Upper lobe of left lung (tissue), 6 donors: ENCODE measurements at regions not wholly inside any gene's neighbourhood (a gene's known extent, or its start where the extent isn't known, plus 50 kb on each side); places are given as distances from the start of the nearest gene placed in this dataset.

Experiments
- ATAC-seq, 2 donors: fragments of 200-7000 bp; cut with Tn5 transposase; one replicate each; pipeline ENCODE4 v1.9.1; 2022; ENCODE audit warnings: mild to moderate bottlenecking in 2 of 2, moderate library complexity in 2 of 2; ENCODE audit not compliant: low FRiP score in 2 of 2
- DNase-seq, 2 donors: peaks; one replicate each; pipeline ENCODE4 v3.0.0-alpha.2; 2019 to 2020
- H3K27ac ChIP-seq, 4 donors: fragments of 200-600 bp; sonication (generic); one replicate each; pipeline ENCODE4 v1.5.1; 2016 to 2019
- H3K27me3 ChIP-seq, 4 donors: fragments of 200-600 bp; sonication (generic); one replicate each; pipeline ENCODE4 v1.5.1; 2017 to 2019
- H3K36me3 ChIP-seq, 4 donors: fragments of 200-600 bp; sonication (generic); one replicate each; pipeline ENCODE4 v1.5.1; 2016 to 2019
- H3K4me1 ChIP-seq, 4 donors: fragments of 200-600 bp; sonication (generic); one replicate each; pipeline ENCODE4 v1.5.1; 2018 to 2019
- H3K4me3 ChIP-seq, 4 donors: fragments of 200-600 bp; sonication (generic); one replicate each; pipeline ENCODE4 v1.5.1; 2017 to 2019; ENCODE audit warnings: mild to moderate bottlenecking in 2 of 4, moderate library complexity in 1 of 4
- H3K9me3 ChIP-seq, 4 donors: fragments of 200-600 bp; sonication (generic); one replicate each; pipeline ENCODE4 v1.5.1; 2018 to 2019
- CTCF ChIP-seq, 6 experiments: fragments of 450-650 bp in 4 of 6; fragments of 200-600 bp in 2 of 6; sonication (generic) in 2 of 6; IDR thresholded peaks; one replicate each; pipeline ENCODE4 v1.5.1; 2016 to 2019; ENCODE audit warnings: antibody characterized with exemption in 6 of 6
- EP300 ChIP-seq, 4 donors: sonication (generic); formaldehyde crosslinking; IDR thresholded peaks; one replicate each; pipeline ENCODE4 v1.5.1; 2017; ENCODE audit warnings: antibody characterized with exemption in 4 of 4, control low read depth in 2 of 4
- POLR2A ChIP-seq, 4 donors: fragments of 450-650 bp; IDR thresholded peaks; one replicate each; pipeline ENCODE4 v1.5.1; 2016 to 2017; ENCODE audit warnings: antibody characterized with exemption in 4 of 4, mild to moderate bottlenecking in 2 of 4
- POLR2AphosphoS5 ChIP-seq, 2 donors: sonication (generic); formaldehyde crosslinking; IDR thresholded peaks; one replicate each; pipeline ENCODE4 v1.5.1; 2017; ENCODE audit warnings: antibody characterized with exemption in 2 of 2
- WGBS, 2 donors: methylation state at CpG; one replicate each; pipeline ENCODE4 v1.1.5; 2017 to 2018; 5-methylcytosine and 5-hydroxymethylcytosine counted together
- donor health status: DM: no; HTN: no; CAD: no; lungs with moderate emphysema.
- donor health status: DM: no; HTN: yes; CAD: no; lungs with severe emphysema.

- Histone ChIP-seq H3K4me3 (no peak overlapping the region), H3K36me3 (no peaks in the 10 kb centered on the region), H3K4me1 (no peaks in the 10 kb centered on the region), H3K9me3 (no peaks in the 10 kb centered on the region), H3K27ac (no peak overlapping the region), H3K27me3 (no peaks in the 10 kb centered on the region)
- no peak for DNase-seq
- WGBS, 2 donors = 37 to 64% methylated on average over 3 of the region's 3 CpGs
- TF ChIP-seq POLR2A (IDR thresholded peaks at IDR 0.05) = no peak
- TF ChIP-seq CTCF (IDR thresholded peaks at IDR 0.05) = no peak
- no peak for TF ChIP-seq EP300 (IDR thresholded peaks at IDR 0.05)
- TF ChIP-seq POLR2AphosphoS5 (IDR thresholded peaks at IDR 0.05) = no peak
- ATAC-seq = peak in 1 of 2 donors; percentile 26
These were observed 434.4 kb upstream of the ETAA1 start for GRCh38 chr2:66962716-66963115.

GRCh38 chr2:66966631-66967030 lies 430.5 kb upstream of the ETAA1 start:
- no peak overlapping the region for H3K4me3 ChIP-seq
- TF ChIP-seq POLR2AphosphoS5 (IDR thresholded peaks at IDR 0.05) = no peak
- TF ChIP-seq EP300 (IDR thresholded peaks at IDR 0.05) = no peak
- TF ChIP-seq POLR2A (IDR thresholded peaks at IDR 0.05) = no peak
- TF ChIP-seq CTCF (IDR thresholded peaks at IDR 0.05) = no peak
- no peaks in the 10 kb centered on the region for H3K36me3 ChIP-seq
- no peak overlapping the region for H3K27ac ChIP-seq
- H3K27me3 ChIP-seq = no peaks in the 10 kb centered on the region
- no peaks in the 10 kb centered on the region for H3K4me1 ChIP-seq
- no peaks in the 10 kb centered on the region for H3K9me3 ChIP-seq
- no peak for DNase-seq
- no peak for ATAC-seq
- 54 to 66% methylated on average over 3 of the region's 3 CpGs for WGBS, 2 donors

- H3K9me3 ChIP-seq = no peaks in the 10 kb centered on the region
- H3K4me3 ChIP-seq = no peak overlapping the region
- DNase-seq = no peak
- no peak overlapping the region for H3K27ac ChIP-seq
- TF ChIP-seq CTCF (IDR thresholded peaks at IDR 0.05) = no peak
- TF ChIP-seq EP300 (IDR thresholded peaks at IDR 0.05) = no peak
- TF ChIP-seq POLR2AphosphoS5 (IDR thresholded peaks at IDR 0.05) = no peak
- no peak for TF ChIP-seq POLR2A (IDR thresholded peaks at IDR 0.05)
- 79 to 87% methylated on average over 3 of the region's 3 CpGs for WGBS, 2 donors
- no peak for ATAC-seq
- H3K4me1 ChIP-seq = no peaks in the 10 kb centered on the region
- no peaks in the 10 kb centered on the region for H3K27me3 ChIP-seq
- no peaks in the 10 kb centered on the region for H3K36me3 ChIP-seq
These were observed 428.2 kb upstream of the ETAA1 start for GRCh38 chr2:66968946-66969345.

GRCh38 chr2:66981074-66981473 lies 416.1 kb upstream of the ETAA1 start:
- WGBS, 2 donors = 61 to 69% methylated on average over 2 of the region's 2 CpGs
- no peaks in the 10 kb centered on the region for H3K9me3 ChIP-seq
- no peak overlapping the region for H3K4me3 ChIP-seq
- DNase-seq = no peak
- TF ChIP-seq POLR2A (IDR thresholded peaks at IDR 0.05) (no peak), CTCF (IDR thresholded peaks at IDR 0.05) (no peak), EP300 (IDR thresholded peaks at IDR 0.05) (no peak), POLR2AphosphoS5 (IDR thresholded peaks at IDR 0.05) (no peak)
- H3K36me3 ChIP-seq = no peaks in the 10 kb centered on the region
- H3K27me3 ChIP-seq = no peaks in the 10 kb centered on the region
- H3K27ac ChIP-seq = no peak overlapping the region
- peaks cover 0 to 4% (median 0%) of the 10 kb centered on the region in 4 donors for H3K4me1 ChIP-seq
- no peak for ATAC-seq

GRCh38 chr2:66982766-66983165 lies 414.4 kb upstream of the ETAA1 start:
- TF ChIP-seq POLR2AphosphoS5 (IDR thresholded peaks at IDR 0.05) = no peak
- no peak for TF ChIP-seq POLR2A (IDR thresholded peaks at IDR 0.05)
- no peak for TF ChIP-seq EP300 (IDR thresholded peaks at IDR 0.05)
- no peak for TF ChIP-seq CTCF (IDR thresholded peaks at IDR 0.05)
- no peak for DNase-seq
- Histone ChIP-seq H3K36me3 (no peaks in the 10 kb centered on the region), H3K27ac (no peak overlapping the region), H3K4me3 (no peak overlapping the region), H3K27me3 (no peaks in the 10 kb centered on the region), H3K4me1 (peaks cover 0 to 4% (median 0%) of the 10 kb centered on the region in 4 donors), H3K9me3 (no peaks in the 10 kb centered on the region)
- no peak for ATAC-seq
